Body of pancreas (tissue), 4 donors: ENCODE measurements at regions not wholly inside any gene's neighbourhood (a gene's known extent, or its start where the extent isn't known, plus 50 kb on each side); places are given as distances from the start of the nearest gene placed in this dataset.

Experiments
- CTCF ChIP-seq, 7 experiments: fragments of 450-650 bp in 4 of 7; fragments of 200-600 bp in 3 of 7; sonication (generic) in 3 of 7; IDR thresholded peaks; one replicate each; pipeline ENCODE4 v1.5.1; 2016 to 2019; ENCODE audit warnings: antibody characterized with exemption in 7 of 7
- POLR2A ChIP-seq, 3 donors: fragments of 450-650 bp; IDR thresholded peaks; one replicate each; pipeline ENCODE4 v1.6.1; 2016; ENCODE audit warnings: antibody characterized with exemption in 3 of 3, mild to moderate bottlenecking in 2 of 3

GRCh38 chr1:38667626-38668025, 191.9 kb downstream of the RRAGC start:
- TF ChIP-seq POLR2A (IDR thresholded peaks at IDR 0.05) (no peak), CTCF (IDR thresholded peaks at IDR 0.05) (no peak)
